ENCODE measurements at regions not wholly inside any gene's neighbourhood (a gene's known extent, or its start where the extent isn't known, plus 50 kb on each side); places are given as distances from the start of the nearest gene placed in this dataset.

- Histone ChIP-seq H3K4me1 (ENCODE audit: low read depth, poor library complexity, severe bottlenecking) (no peaks in the 10 kb centered on the region), H3K27ac (no peak overlapping the region), H2AFZ (ENCODE audit: low read depth) (no peak overlapping the region), H3K79me2 (ENCODE audit: insufficient read depth, low read depth) (no peaks in the 10 kb centered on the region), H3K27me3 (ENCODE audit: insufficient read depth, low read depth) (no peaks in the 10 kb centered on the region), H3K4me2 (no peak overlapping the region), H3K4me3 (IDR thresholded peaks at IDR 0.05; ENCODE audit: insufficient read depth, low read depth, low read length) (no peak overlapping the region), H4K20me1 (ENCODE audit: insufficient read depth) (no peaks in the 10 kb centered on the region), H3K9ac (no peak overlapping the region), H3K36me3 (ENCODE audit: insufficient read depth) (no peaks in the 10 kb centered on the region)
- TF ChIP-seq, protein P1, sequence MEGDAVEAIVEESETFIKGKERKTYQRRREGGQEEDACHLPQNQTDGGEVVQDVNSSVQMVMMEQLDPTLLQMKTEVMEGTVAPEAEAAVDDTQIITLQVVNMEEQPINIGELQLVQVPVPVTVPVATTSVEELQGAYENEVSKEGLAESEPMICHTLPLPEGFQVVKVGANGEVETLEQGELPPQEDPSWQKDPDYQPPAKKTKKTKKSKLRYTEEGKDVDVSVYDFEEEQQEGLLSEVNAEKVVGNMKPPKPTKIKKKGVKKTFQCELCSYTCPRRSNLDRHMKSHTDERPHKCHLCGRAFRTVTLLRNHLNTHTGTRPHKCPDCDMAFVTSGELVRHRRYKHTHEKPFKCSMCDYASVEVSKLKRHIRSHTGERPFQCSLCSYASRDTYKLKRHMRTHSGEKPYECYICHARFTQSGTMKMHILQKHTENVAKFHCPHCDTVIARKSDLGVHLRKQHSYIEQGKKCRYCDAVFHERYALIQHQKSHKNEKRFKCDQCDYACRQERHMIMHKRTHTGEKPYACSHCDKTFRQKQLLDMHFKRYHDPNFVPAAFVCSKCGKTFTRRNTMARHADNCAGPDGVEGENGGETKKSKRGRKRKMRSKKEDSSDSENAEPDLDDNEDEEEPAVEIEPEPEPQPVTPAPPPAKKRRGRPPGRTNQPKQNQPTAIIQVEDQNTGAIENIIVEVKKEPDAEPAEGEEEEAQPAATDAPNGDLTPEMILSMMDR (conservative IDR thresholded peaks at IDR 0.05; ENCODE audit: low read depth, low read length), result no peak
Measured at GRCh38 chr1:29969576-29969975, 733.3 kb downstream of the PTPRU start.

DNA sequence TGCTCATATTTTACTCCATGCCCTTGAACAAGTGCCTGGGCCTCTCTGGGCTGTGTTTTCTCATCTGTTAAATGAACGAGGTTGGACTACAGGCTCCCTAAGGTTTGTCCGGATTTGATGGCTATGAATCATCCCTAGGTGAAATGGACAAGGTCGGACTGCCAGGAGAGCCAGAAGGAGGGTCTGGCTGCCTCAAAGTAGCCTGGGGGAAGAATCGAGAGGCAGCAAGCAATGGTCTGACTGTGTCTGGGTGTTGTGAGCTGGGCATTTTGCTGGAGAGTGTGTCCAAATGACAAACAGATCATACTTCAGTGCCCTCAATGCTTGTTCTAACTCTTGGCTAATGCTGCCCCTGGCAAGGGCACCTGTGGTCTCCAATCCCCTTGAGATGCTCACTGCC is 730.9 kb downstream of the PTPRU start:
- Histone ChIP-seq H3K4me2 (no peak overlapping the region), H3K79me2 (ENCODE audit: insufficient read depth, low read depth) (no peaks in the 10 kb centered on the region), H3K36me3 (ENCODE audit: insufficient read depth) (no peaks in the 10 kb centered on the region), H3K27ac (no peak overlapping the region), H3K9ac (no peak overlapping the region), H4K20me1 (ENCODE audit: insufficient read depth) (no peaks in the 10 kb centered on the region), H2AFZ (ENCODE audit: low read depth) (no peak overlapping the region), H3K4me3 (IDR thresholded peaks at IDR 0.05; ENCODE audit: insufficient read depth, low read depth, low read length) (no peak overlapping the region), H3K4me1 (ENCODE audit: low read depth, poor library complexity, severe bottlenecking) (no peaks in the 10 kb centered on the region), H3K27me3 (ENCODE audit: insufficient read depth, low read depth) (no peaks in the 10 kb centered on the region)
- TF ChIP-seq, protein P1 (conservative IDR thresholded peaks at IDR 0.05; ENCODE audit: low read depth, low read length), result no peak

DNA sequence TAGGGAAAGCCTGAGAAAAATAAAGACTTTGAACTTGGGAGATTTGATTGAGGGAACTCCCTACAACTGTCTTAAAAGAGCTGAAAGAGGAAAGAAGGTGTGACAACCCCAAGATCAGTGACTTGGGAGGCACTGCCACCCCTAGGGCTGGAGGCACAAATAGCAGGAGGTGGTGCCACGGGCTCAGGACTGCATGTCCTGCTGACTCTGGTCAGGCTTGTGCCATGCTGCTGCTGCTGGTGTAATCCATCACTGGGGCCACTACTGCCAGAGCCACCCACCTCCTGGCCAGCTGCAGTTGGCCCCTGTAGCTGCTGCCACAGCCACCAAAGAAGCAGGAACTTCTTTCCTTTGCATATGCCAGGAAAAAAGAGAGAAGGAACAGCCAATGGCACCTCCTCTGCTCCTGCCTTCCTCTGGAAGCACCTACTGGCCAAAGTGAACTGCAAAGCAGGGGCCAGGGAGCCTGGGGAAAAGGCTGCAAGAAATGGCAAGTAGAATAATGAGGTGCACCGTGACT is 730.3 kb downstream of the PTPRU start:
- H3K4me3 ChIP-seq (IDR thresholded peaks at IDR 0.05; ENCODE audit: insufficient read depth, low read depth, low read length), result no peak overlapping the region
- H3K27me3 ChIP-seq (ENCODE audit: insufficient read depth, low read depth), result no peaks in the 10 kb centered on the region
- no peaks in the 10 kb centered on the region for H4K20me1 ChIP-seq (ENCODE audit: insufficient read depth)
- H3K4me1 ChIP-seq (ENCODE audit: low read depth, poor library complexity, severe bottlenecking), result no peaks in the 10 kb centered on the region
- no peak overlapping the region for H3K27ac ChIP-seq
- TF ChIP-seq, protein P1 (conservative IDR thresholded peaks at IDR 0.05; ENCODE audit: low read depth, low read length), result no peak
- no peak overlapping the region for H2AFZ ChIP-seq (ENCODE audit: low read depth)
- H3K79me2 ChIP-seq (ENCODE audit: insufficient read depth, low read depth), result no peaks in the 10 kb centered on the region
- H3K9ac ChIP-seq, result no peak overlapping the region
- H3K36me3 ChIP-seq (ENCODE audit: insufficient read depth), result no peaks in the 10 kb centered on the region
- no peak overlapping the region for H3K4me2 ChIP-seq

- no peaks in the 10 kb centered on the region for H3K27me3 ChIP-seq (ENCODE audit: insufficient read depth, low read depth)
- H4K20me1 ChIP-seq (ENCODE audit: insufficient read depth), result no peaks in the 10 kb centered on the region
- H3K4me1 ChIP-seq (ENCODE audit: low read depth, poor library complexity, severe bottlenecking), result no peaks in the 10 kb centered on the region
- no peaks in the 10 kb centered on the region for H3K36me3 ChIP-seq (ENCODE audit: insufficient read depth)
- H2AFZ ChIP-seq (ENCODE audit: low read depth), result no peak overlapping the region
- H3K4me2 ChIP-seq, result no peak overlapping the region
- no peaks in the 10 kb centered on the region for H3K79me2 ChIP-seq (ENCODE audit: insufficient read depth, low read depth)
- H3K4me3 ChIP-seq (IDR thresholded peaks at IDR 0.05; ENCODE audit: insufficient read depth, low read depth, low read length), result no peak overlapping the region
- no peak overlapping the region for H3K27ac ChIP-seq
- H3K9ac ChIP-seq, result no peak overlapping the region
- TF ChIP-seq, protein P1 (conservative IDR thresholded peaks at IDR 0.05; ENCODE audit: low read depth, low read length), result no peak
Measured at GRCh38 chr1:29964718-29965533, 728.6 kb downstream of the PTPRU start.

Measured in KMS-11 (cell line).